ENCODE measurements at regions not wholly inside any gene's neighbourhood (a gene's known extent, or its start where the extent isn't known, plus 50 kb on each side); places are given as distances from the start of the nearest gene placed in this dataset.

- Histone ChIP-seq H3K4me3 (no peak overlapping the region), H3K9me3 (peaks cover 0 to 18% (median 2%) of the 10 kb centered on the region in 8 donors), H3K27me3 (replicated peaks in 1 of 7) (no peaks in the 10 kb centered on the region), H3K36me3 (no peaks in the 10 kb centered on the region), H3K27ac (no peak overlapping the region), H3K4me1 (no peaks in the 10 kb centered on the region)
- DNase-seq, result no peak
- intact Hi-C loops (cut with DNase I; ENCODE audit: low total_unique reads), result no loop called here
- TF ChIP-seq POLR2A (IDR thresholded peaks at IDR 0.05) (no peak), CTCF (IDR thresholded peaks at IDR 0.05 in 8 of 11, conservative IDR thresholded peaks at IDR 0.05 in 3 of 11) (no peak), POLR2AphosphoS5 (IDR thresholded peaks at IDR 0.05) (no peak)
- 69 to 97% (median 82%) methylated on average over 1 of the region's 1 CpG for WGBS, 5 donors
Observed at GRCh38 chr3:180528843-180529242, 73.1 kb upstream of the TTC14 start.

GRCh38 chr3:180529778-180530177, 72.2 kb upstream of the TTC14 start:
- Histone ChIP-seq H3K9me3 (peaks cover 0 to 18% (median 0%) of the 10 kb centered on the region in 8 donors), H3K27ac (no peak overlapping the region), H3K4me3 (no peak overlapping the region), H3K36me3 (no peaks in the 10 kb centered on the region), H3K4me1 (no peaks in the 10 kb centered on the region), H3K27me3 (replicated peaks in 1 of 7) (no peaks in the 10 kb centered on the region)
- 70 to 80% (median 76%) methylated on average over 5 of the region's 5 CpGs for WGBS, 5 donors
- TF ChIP-seq POLR2AphosphoS5 (IDR thresholded peaks at IDR 0.05), result no peak
- no peak for TF ChIP-seq POLR2A (IDR thresholded peaks at IDR 0.05)
- no peak for TF ChIP-seq CTCF (IDR thresholded peaks at IDR 0.05 in 8 of 11, conservative IDR thresholded peaks at IDR 0.05 in 3 of 11)
- no peak for DNase-seq
- intact Hi-C loops (cut with DNase I; ENCODE audit: low total_unique reads), result no loop called here

- Histone ChIP-seq H3K9me3 (peaks cover 0 to 18% (median 0%) of the 10 kb centered on the region in 8 donors), H3K27ac (no peak overlapping the region), H3K36me3 (no peaks in the 10 kb centered on the region), H3K4me1 (no peaks in the 10 kb centered on the region), H3K4me3 (no peak overlapping the region), H3K27me3 (replicated peaks in 1 of 7) (no peaks in the 10 kb centered on the region)
- intact Hi-C loops (cut with DNase I; ENCODE audit: low total_unique reads), result no loop called here
- no peak for DNase-seq
- no peak for TF ChIP-seq POLR2AphosphoS5 (IDR thresholded peaks at IDR 0.05)
- no peak for TF ChIP-seq POLR2A (IDR thresholded peaks at IDR 0.05)
- no peak for TF ChIP-seq CTCF (IDR thresholded peaks at IDR 0.05 in 8 of 11, conservative IDR thresholded peaks at IDR 0.05 in 3 of 11)
Observed at GRCh38 chr3:180530276-180530675, 71.7 kb upstream of the TTC14 start.

DNA sequence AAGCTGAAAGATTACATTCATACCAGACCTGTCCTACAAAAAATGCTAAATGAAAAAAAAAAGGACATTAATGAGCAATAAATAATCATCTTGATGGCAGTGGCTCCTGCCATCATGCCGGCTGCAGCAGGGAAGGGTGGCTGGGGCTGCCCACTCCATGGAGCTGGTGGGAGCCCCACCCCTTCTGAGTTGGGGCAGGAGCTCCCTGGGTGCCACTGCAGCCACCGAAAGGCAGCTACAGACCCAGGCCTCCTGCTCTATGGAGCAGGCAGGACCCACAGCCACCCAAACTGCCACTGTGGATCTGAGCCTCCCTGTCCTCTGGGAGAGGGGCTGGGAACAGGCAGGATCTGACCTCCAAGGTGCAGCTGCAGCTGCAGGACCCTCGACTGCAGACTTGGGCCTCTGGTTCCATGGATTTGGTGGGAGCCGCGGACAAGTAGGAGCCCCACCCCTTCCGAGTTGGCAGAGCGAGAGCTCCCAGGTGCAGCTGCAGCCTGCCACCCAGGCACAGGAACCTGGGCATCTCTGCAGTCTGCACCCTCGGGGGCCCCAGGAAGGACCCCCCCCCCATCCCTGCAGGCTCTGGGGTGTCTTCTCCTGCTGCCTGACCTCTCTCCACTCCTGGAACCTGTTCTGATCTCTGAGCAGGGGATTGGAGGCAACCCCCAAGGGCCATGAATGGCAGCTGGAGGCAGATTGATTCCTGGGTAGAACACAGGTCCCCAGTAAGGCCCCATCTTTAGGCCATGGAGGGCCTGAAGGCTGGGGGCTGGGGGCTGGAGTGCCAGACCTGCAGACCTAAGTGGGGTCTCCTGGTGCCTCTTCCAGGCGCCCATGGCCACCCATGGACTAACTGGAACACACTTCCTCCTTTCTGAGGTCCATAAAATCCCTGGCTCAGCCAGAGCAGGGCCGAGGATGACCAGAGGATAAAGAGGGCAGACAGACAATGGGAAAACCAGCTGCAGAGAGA, 70.4 kb upstream of the TTC14 start:
- 74 to 85% (median 77%) methylated on average over 4 to 10 of the region's 10 CpGs for WGBS, 5 donors
- TF ChIP-seq POLR2AphosphoS5 (IDR thresholded peaks at IDR 0.05) (no peak), POLR2A (IDR thresholded peaks at IDR 0.05) (no peak), CTCF (IDR thresholded peaks at IDR 0.05 in 8 of 11, conservative IDR thresholded peaks at IDR 0.05 in 3 of 11) (no peak)
- DNase-seq, result no peak

More for the DNA sequence above, 70.4 kb upstream of the TTC14 start:
- Histone ChIP-seq H3K27ac (no peak overlapping the region), H3K27me3 (replicated peaks in 1 of 7) (no peaks in the 10 kb centered on the region), H3K36me3 (no peaks in the 10 kb centered on the region), H3K4me1 (no peaks in the 10 kb centered on the region), H3K4me3 (no peak overlapping the region), H3K9me3 (peaks cover 0 to 12% (median 0%) of the 10 kb centered on the region in 8 donors)
- intact Hi-C loops (cut with DNase I; ENCODE audit: low total_unique reads), result no loop called here
